ENCODE measurements at regions not wholly inside any gene's neighbourhood (a gene's known extent, or its start where the extent isn't known, plus 50 kb on each side); places are given as distances from the start of the nearest gene placed in this dataset.

- intact Hi-C loops (cut with micrococcal nuclease) = no loop called here
- DNase-seq (no peak), ATAC-seq (ENCODE audit: low read depth) (no peak)
- no peaks in the 10 kb centered on the region for H3K4me1 Mint-ChIP-seq
- TF ChIP-seq CTCF (IDR thresholded peaks at IDR 0.05) = no peak
- no peaks in the 10 kb centered on the region for H3K36me3 Mint-ChIP-seq (ENCODE audit: low read depth)
- no peak overlapping the region for H3K27ac Mint-ChIP-seq
- ChIA-PET POLR2A (no interaction called here), CTCF (no interaction called here)
- H3K4me3 Mint-ChIP-seq = no peak overlapping the region
- peaks cover 3% of the 10 kb centered on the region for H3K27me3 Mint-ChIP-seq
- H3K9me3 Mint-ChIP-seq = no peaks in the 10 kb centered on the region
Observed at GRCh38 chr10:128572696-128573095, 446.5 kb upstream of the MKI67 start.

- DNase-seq = no peak
- no peak for TF ChIP-seq CTCF (IDR thresholded peaks at IDR 0.05)
- H3K27ac Mint-ChIP-seq = no peak overlapping the region
- intact Hi-C loops (cut with micrococcal nuclease) = no loop called here
- no peak overlapping the region for H3K4me3 Mint-ChIP-seq
- H3K9me3 Mint-ChIP-seq = no peaks in the 10 kb centered on the region
- ChIA-PET POLR2A (no interaction called here), CTCF (no interaction called here)
- H3K4me1 Mint-ChIP-seq = no peaks in the 10 kb centered on the region
- H3K36me3 Mint-ChIP-seq (ENCODE audit: low read depth) = no peaks in the 10 kb centered on the region
- peaks cover 3% of the 10 kb centered on the region for H3K27me3 Mint-ChIP-seq
- ATAC-seq (ENCODE audit: low read depth) = no peak
Observed at GRCh38 chr10:128573281-128573845, 447.1 kb upstream of the MKI67 start.

GRCh38 chr10:128573986-128574385, 447.8 kb upstream of the MKI67 start:
- TF ChIP-seq CTCF (IDR thresholded peaks at IDR 0.05) = no peak
- ATAC-seq (ENCODE audit: low read depth) (no peak), DNase-seq (no peak)
- CTCF ChIA-PET = no interaction called here
- no peaks in the 10 kb centered on the region for H3K9me3 Mint-ChIP-seq
- intact Hi-C loops (cut with micrococcal nuclease) = no loop called here
- no peaks in the 10 kb centered on the region for H3K4me1 Mint-ChIP-seq
- peaks cover 3% of the 10 kb centered on the region for H3K27me3 Mint-ChIP-seq
- no peaks in the 10 kb centered on the region for H3K36me3 Mint-ChIP-seq (ENCODE audit: low read depth)
- H3K4me3 Mint-ChIP-seq = no peak overlapping the region
- POLR2A ChIA-PET = no interaction called here
- no peak overlapping the region for H3K27ac Mint-ChIP-seq

- no peaks in the 10 kb centered on the region for H3K9me3 Mint-ChIP-seq
- no peak for DNase-seq
- H3K4me3 Mint-ChIP-seq = no peak overlapping the region
- POLR2A ChIA-PET = no interaction called here
- CTCF ChIA-PET = no interaction called here
- intact Hi-C loops (cut with micrococcal nuclease) = no loop called here
- ATAC-seq (ENCODE audit: low read depth) = no peak
- no peak for TF ChIP-seq CTCF (IDR thresholded peaks at IDR 0.05)
- no peaks in the 10 kb centered on the region for H3K4me1 Mint-ChIP-seq
- peaks cover 3% of the 10 kb centered on the region for H3K27me3 Mint-ChIP-seq
- no peaks in the 10 kb centered on the region for H3K36me3 Mint-ChIP-seq (ENCODE audit: low read depth)
- no peak overlapping the region for H3K27ac Mint-ChIP-seq
Observed at GRCh38 chr10:128574581-128575210, 448.5 kb upstream of the MKI67 start.

- H3K9me3 Mint-ChIP-seq = no peaks in the 10 kb centered on the region
- peaks cover 3% of the 10 kb centered on the region for H3K27me3 Mint-ChIP-seq
- TF ChIP-seq CTCF (IDR thresholded peaks at IDR 0.05) = no peak
- H3K4me1 Mint-ChIP-seq = no peaks in the 10 kb centered on the region
- CTCF ChIA-PET = no interaction called here
- H3K4me3 Mint-ChIP-seq = no peak overlapping the region
- ATAC-seq (ENCODE audit: low read depth) (no peak), DNase-seq (no peak)
- POLR2A ChIA-PET = no interaction called here
- H3K27ac Mint-ChIP-seq = no peak overlapping the region
- no peaks in the 10 kb centered on the region for H3K36me3 Mint-ChIP-seq (ENCODE audit: low read depth)
- intact Hi-C loops (cut with micrococcal nuclease) = no loop called here
Observed at GRCh38 chr10:128575761-128576160, 449.5 kb upstream of the MKI67 start.
